ENCODE measurements at regions not wholly inside any gene's neighbourhood (a gene's known extent, or its start where the extent isn't known, plus 50 kb on each side); places are given as distances from the start of the nearest gene placed in this dataset.

- TF ChIP-seq, protein P1, sequence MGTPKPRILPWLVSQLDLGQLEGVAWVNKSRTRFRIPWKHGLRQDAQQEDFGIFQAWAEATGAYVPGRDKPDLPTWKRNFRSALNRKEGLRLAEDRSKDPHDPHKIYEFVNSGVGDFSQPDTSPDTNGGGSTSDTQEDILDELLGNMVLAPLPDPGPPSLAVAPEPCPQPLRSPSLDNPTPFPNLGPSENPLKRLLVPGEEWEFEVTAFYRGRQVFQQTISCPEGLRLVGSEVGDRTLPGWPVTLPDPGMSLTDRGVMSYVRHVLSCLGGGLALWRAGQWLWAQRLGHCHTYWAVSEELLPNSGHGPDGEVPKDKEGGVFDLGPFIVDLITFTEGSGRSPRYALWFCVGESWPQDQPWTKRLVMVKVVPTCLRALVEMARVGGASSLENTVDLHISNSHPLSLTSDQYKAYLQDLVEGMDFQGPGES (IDR thresholded peaks at IDR 0.05): no peak
- no peak for TF ChIP-seq RFX5 (IDR thresholded peaks at IDR 0.05; ENCODE audit: low read depth, low read length)
- TF ChIP-seq PKNOX1 (IDR thresholded peaks at IDR 0.05): no peak
- TF ChIP-seq NFYA (IDR thresholded peaks at IDR 0.05; ENCODE audit: borderline replicate concordance, low read depth, low read length): no peak
- no peak for TF ChIP-seq ZBED1 (IDR thresholded peaks at IDR 0.05; ENCODE audit: borderline replicate concordance)
- TF ChIP-seq ZSCAN29 (IDR thresholded peaks at IDR 0.05): no peak
Measured at GRCh38 chr13:40171566-40171965, 494.9 kb downstream of the FOXO1 start (continued).

- Histone ChIP-seq H3K4me2 (ENCODE audit: control insufficient read depth, insufficient read depth) (no peak overlapping the region), H3K9ac (ENCODE audit: control insufficient read depth, insufficient read depth, low read length) (no peak overlapping the region), H3K4me1 (ENCODE audit: control insufficient read depth, insufficient read depth, low read length) (no peaks in the 10 kb centered on the region), H4K20me1 (ENCODE audit: control insufficient read depth, insufficient read depth) (no peaks in the 10 kb centered on the region), H3K79me2 (ENCODE audit: control insufficient read depth, insufficient read depth, low read length) (no peaks in the 10 kb centered on the region), H2AFZ (ENCODE audit: control insufficient read depth, low read depth, low read length) (no peak overlapping the region), H3K4me3 (no peak overlapping the region), H3K36me3 (ENCODE audit: control insufficient read depth in 2 of 2, insufficient read depth in 2 of 2, low read length in 1 of 2) (no peaks in the 10 kb centered on the region), H3K27me3 (replicated peaks in 1 of 2; ENCODE audit: control insufficient read depth in 2 of 2, insufficient read depth in 2 of 2, low read length in 1 of 2) (peaks cover 2 to 10% of the 10 kb centered on the region in 2 experiments; a peak in 3 of 4 replicates), H3K27ac (ENCODE audit: control insufficient read depth, insufficient read depth) (no peak overlapping the region), H3K9me3 (replicated peaks; ENCODE audit: control insufficient read depth, insufficient read depth, low read length) (no peaks in the 10 kb centered on the region; the same call in 2 of the 3 replicates)
- BruUV-seq (replicated peaks): no TSS peak
- 56% methylated on average over 32 of the region's 32 CpGs for WGBS (ENCODE audit: insufficient coverage, insufficient replicate concordance, low lambda C conversion rate, missing lambda C conversion rate)
- ATAC-seq (no peak), FAIRE-seq (no peak), DNase-seq (ENCODE audit: low read depth, low spot score) (no peak)
- in situ Hi-C loops (cut with MboI) (no loop called here), intact Hi-C loops (cut with micrococcal nuclease; ENCODE audit: unreplicated experiment) (no loop called here)
- POLR2A ChIA-PET: no interaction called here
- CTCF ChIA-PET: no interaction called here
- RAD21 ChIA-PET (ENCODE audit: unreplicated experiment): no interaction called here
- SMC1A ChIA-PET (ENCODE audit: uncharacterized antibody, unreplicated experiment): no interaction called here
- TF ChIP-seq ZSCAN29 (IDR thresholded peaks at IDR 0.05) (no peak), ASH2L (IDR thresholded peaks at IDR 0.05; ENCODE audit: borderline replicate concordance, low read depth) (no peak), CUX1 (IDR thresholded peaks at IDR 0.05; ENCODE audit: insufficient replicate concordance, low read depth, low read length) (no peak), FOXM1 (IDR thresholded peaks at IDR 0.05; ENCODE audit: low read depth, low read length) (no peak), IRF4 (IDR thresholded peaks at IDR 0.05; ENCODE audit: low read depth, low read length) (no peak), PKNOX1 (IDR thresholded peaks at IDR 0.05) (no peak), MTA3 (IDR thresholded peaks at IDR 0.05; ENCODE audit: borderline replicate concordance, low read length) (no peak), RCOR1 (conservative IDR thresholded peaks at IDR 0.05; ENCODE audit: low read depth, low read length) (no peak), ZZZ3 (IDR thresholded peaks at IDR 0.05; ENCODE audit: control insufficient read depth, insufficient read length, low read depth) (no peak)
- TF ChIP-seq, protein P2, sequence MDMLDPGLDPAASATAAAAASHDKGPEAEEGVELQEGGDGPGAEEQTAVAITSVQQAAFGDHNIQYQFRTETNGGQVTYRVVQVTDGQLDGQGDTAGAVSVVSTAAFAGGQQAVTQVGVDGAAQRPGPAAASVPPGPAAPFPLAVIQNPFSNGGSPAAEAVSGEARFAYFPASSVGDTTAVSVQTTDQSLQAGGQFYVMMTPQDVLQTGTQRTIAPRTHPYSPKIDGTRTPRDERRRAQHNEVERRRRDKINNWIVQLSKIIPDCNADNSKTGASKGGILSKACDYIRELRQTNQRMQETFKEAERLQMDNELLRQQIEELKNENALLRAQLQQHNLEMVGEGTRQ (IDR thresholded peaks at IDR 0.05; ENCODE audit: borderline replicate concordance, low read depth, low read length): no peak
Measured at GRCh38 chr13:40172149-40172591, 494.3 kb downstream of the FOXO1 start.
